22Rv1 (cell line): ENCODE measurements at regions not wholly inside any gene's neighbourhood (a gene's known extent, or its start where the extent isn't known, plus 50 kb on each side); places are given as distances from the start of the nearest gene placed in this dataset.

Source experiments
- H3K27ac ChIP-seq: fragments of 450-650 bp; 2 replicates; pipeline ENCODE4 v1.5.1; 2017
- CTCF ChIP-seq: fragments of 450-650 bp; IDR thresholded peaks from 2 replicates; pipeline ENCODE4 v1.5.1; 2017; ENCODE audit warnings: mild to moderate bottlenecking
- ZFX ChIP-seq: fragments of 450-650 bp; IDR thresholded peaks from 2 replicates; pipeline ENCODE4 v1.6.1; 2017; ENCODE audit warnings: antibody characterized with exemption, borderline replicate concordance

DNA sequence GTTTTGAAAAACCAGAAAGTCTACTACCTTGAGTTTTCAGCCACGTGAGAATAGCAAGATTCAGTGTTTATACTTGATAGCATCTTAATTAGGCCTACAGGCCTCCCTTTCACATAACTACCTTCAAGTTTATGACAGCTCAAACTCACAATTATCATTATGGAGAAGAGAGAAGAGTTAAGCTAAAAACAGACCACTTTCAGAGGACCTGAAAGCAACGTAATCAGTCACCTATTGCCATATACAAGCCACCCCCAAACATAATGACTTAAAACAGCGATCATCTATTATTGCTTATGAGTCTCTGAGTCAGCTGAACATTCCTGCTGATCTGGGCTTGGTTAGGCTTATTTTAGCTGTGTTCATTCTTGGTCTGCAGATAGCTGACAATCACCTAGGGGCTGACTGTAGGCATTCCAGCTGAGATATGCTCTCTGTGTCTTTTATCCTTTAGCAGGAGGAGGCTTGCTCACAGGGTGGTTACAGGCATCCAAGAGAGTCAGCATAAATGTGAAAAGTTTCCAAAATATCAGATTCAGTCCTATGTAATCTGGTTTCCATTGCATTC, 130.9 kb downstream of the COX7C start:
- TF ChIP-seq ZFX (no peak), CTCF (no peak)

DNA sequence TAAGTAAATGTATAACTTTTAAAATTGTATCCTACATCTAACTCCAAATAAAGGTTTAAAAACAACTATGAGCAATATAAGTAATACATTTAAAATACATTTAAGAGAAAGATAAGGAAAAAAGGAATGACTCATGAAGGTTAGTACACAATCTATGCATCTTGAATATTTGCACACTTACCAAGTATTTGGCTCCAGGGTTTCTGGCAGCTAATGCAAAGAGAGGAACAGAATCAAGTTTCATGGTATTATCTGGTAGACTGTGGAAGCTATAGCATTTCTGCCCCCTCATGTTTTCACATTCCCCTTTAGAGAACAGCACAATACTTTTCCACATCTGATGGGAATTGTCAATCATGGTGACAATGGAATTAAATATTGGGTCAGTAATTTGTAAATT, 132.1 kb downstream of the COX7C start:
- no peak overlapping the region for H3K27ac ChIP-seq
- TF ChIP-seq CTCF = no peak
- no peak for TF ChIP-seq ZFX

More for the DNA sequence above, 130.9 kb downstream of the COX7C start:
- no peak overlapping the region for H3K27ac ChIP-seq

GRCh38 chr5:86756839-86757238, 139.1 kb downstream of the COX7C start:
- TF ChIP-seq ZFX = no peak
- TF ChIP-seq CTCF = peak; percentile 44
- H3K27ac ChIP-seq = no peak overlapping the region

- TF ChIP-seq CTCF = no peak
- no peak for TF ChIP-seq ZFX
These were observed 140.1 kb downstream of the COX7C start for GRCh38 chr5:86757824-86758223.

DNA sequence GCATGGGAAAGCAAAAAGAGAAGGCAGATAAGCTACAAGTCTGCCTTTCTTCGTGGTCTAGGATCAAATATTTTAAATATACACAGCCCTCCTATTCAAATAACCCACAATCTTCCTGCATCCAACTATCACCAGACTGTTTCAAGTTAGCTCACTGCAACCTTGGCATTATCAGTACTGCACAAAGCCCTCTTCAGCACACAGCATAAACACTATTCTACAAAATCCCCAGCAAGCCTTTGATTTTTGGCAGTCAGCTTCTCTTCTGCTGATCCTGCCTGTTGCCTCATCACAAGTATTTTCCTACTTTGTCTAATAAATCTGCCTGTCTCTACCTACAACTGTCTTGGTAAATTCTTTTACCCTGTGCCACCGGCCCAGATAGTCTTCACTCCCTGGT, 142.9 kb downstream of the COX7C start:
- H3K27ac ChIP-seq = no peak overlapping the region

More at GRCh38 chr5:86757824-86758223, 140.1 kb downstream of the COX7C start:
- H3K27ac ChIP-seq = no peak overlapping the region

GRCh38 chr5:86763929-86764328, 146.2 kb downstream of the COX7C start:
- TF ChIP-seq CTCF (no peak), ZFX (no peak)
- H3K27ac ChIP-seq = no peak overlapping the region

More for the DNA sequence above, 142.9 kb downstream of the COX7C start:
- TF ChIP-seq CTCF (no peak), ZFX (no peak)

DNA sequence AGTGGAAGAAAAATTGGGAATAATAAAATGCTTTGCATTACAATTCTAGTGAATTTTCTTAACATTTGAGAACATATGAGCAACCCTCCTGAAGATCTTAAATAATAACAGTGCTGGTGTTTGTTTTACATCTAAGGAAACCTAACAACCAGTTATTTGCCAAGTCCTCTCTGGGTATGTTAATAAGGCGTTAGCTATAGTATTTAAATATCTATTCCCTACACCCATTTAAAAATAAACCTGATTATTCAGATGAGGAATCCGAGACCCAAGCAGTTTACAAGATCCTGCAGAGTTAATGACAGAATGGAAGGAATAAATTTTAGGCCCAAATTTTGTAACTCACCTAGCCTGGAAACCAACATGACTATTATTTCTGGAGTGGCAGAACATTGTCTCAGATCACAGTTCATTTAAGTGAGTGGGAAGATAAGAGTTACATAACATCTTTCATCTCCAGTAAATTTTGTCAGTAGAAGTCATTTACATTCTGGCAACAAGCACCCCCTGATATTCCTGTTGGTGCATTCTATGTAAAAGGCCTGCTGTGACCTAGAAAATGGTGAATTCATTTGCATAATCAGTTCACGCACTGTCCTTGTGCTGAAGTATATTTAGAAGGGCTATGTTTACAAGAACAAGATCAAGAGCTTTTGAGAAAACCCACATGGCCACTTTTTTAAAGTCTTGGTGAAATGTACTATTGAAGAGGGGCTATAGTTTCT, 148.2 kb downstream of the COX7C start:
- no peak overlapping the region for H3K27ac ChIP-seq
- TF ChIP-seq CTCF (no peak), ZFX (no peak)
